ENCODE measurements at regions not wholly inside any gene's neighbourhood (a gene's known extent, or its start where the extent isn't known, plus 50 kb on each side); places are given as distances from the start of the nearest gene placed in this dataset.

DNA sequence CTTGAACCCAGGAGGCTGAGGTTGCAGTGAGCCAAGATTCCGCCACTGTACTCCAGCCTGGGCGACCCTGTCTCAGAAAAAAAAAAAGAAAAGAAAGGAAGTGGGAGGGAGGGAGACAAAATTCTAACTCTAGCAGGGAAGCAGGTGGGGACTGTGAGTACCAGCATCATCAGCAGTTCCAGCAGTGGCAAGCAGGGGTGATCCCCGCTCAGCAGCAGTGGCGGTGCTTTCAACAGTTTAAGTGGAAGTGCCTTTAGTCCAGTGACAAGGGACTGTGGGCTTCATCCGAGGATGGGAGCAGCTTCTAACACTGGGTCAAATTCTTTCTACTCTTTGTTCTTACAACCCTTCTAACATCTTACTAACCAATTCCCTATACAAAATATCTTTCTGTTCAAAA lies 858.1 kb upstream of the ADAMTS5 start:
- no peaks in the 10 kb centered on the region for H3K9me3 ChIP-seq
- no peaks in the 10 kb centered on the region for H3K27me3 ChIP-seq
- intact Hi-C loops (cut with DNase I): no loop called here
- 67 to 77% methylated on average over 5 of the region's 5 CpGs for WGBS, 2 donors
- no peaks in the 10 kb centered on the region for H3K4me1 ChIP-seq
- H3K36me3 ChIP-seq (replicated peaks in 1 of 2; ENCODE audit: insufficient read depth in 1 of 2, low read depth in 2 of 2): no peaks in the 10 kb centered on the region
- H3K27ac ChIP-seq: no peak overlapping the region
- no peak for DNase-seq
- ATAC-seq: no peak
- TF ChIP-seq POLR2A (IDR thresholded peaks at IDR 0.05) (no peak), CTCF (IDR thresholded peaks at IDR 0.05) (no peak)
- H3K4me3 ChIP-seq: no peak overlapping the region

DNA sequence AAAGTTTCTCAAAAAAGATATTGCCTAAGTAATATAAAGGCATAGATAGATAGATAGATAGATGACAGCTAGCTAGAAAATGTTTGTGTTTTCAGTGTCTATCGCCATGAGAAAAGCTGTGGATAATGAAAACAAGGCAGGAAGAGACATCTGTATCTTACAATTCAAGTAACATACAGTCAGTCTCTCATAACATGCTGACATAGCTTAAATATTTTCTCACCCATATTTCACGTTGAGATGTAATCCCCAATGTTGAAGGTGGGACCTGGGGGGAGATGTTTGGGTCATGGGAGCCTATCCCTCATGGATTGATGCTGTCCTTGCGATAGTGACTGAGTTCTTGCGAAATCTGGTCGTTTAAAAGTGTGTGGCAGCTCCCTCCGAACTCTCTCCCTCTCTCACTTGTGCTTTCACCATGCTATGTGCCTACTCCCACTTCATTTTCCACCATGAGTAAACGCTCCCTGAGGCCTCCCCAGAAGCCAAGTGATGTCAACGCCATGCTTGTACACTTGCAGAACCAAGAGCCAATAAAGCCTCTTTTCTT lies 856.8 kb upstream of the ADAMTS5 start:
- intact Hi-C loops (cut with DNase I): no loop called here
- no peak for ATAC-seq
- H3K4me3 ChIP-seq: no peak overlapping the region
- no peaks in the 10 kb centered on the region for H3K4me1 ChIP-seq
- H3K27me3 ChIP-seq: no peaks in the 10 kb centered on the region
- WGBS, 2 donors: 69 to 70% methylated on average over 8 of the region's 8 CpGs
- no peaks in the 10 kb centered on the region for H3K9me3 ChIP-seq
- DNase-seq: no peak
- TF ChIP-seq POLR2A (IDR thresholded peaks at IDR 0.05) (no peak), CTCF (IDR thresholded peaks at IDR 0.05) (no peak)
- no peaks in the 10 kb centered on the region for H3K36me3 ChIP-seq (replicated peaks in 1 of 2; ENCODE audit: insufficient read depth in 1 of 2, low read depth in 2 of 2)
- no peak overlapping the region for H3K27ac ChIP-seq

DNA sequence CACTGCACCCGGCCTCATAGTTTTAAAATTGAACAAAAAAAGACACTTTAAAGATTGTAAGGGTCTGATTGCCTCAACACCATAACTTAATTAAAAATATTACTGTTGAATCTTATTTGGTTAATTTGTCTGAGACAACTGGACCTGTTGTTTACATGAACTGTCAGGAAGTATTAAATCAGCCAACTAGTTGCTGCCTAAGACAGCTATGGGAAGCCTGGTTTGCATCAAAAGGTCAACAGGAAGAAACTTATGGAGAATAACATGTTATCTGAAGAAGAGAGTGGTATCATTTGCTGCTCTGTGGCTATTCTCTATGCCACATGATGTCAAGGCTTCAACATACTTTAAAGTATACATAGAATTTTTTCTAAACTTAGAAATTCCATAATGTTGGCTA lies 853.5 kb upstream of the ADAMTS5 start:
- 71 to 86% methylated on average over 1 of the region's 1 CpG for WGBS, 2 donors

GRCh38 chr21:27819299-27819698 lies 852.4 kb upstream of the ADAMTS5 start:
- no peak for ATAC-seq
- H3K4me3 ChIP-seq: no peak overlapping the region
- TF ChIP-seq CTCF (IDR thresholded peaks at IDR 0.05) (no peak), POLR2A (IDR thresholded peaks at IDR 0.05) (no peak)
- H3K27ac ChIP-seq: no peak overlapping the region
- intact Hi-C loops (cut with DNase I): no loop called here
- no peak for DNase-seq
- WGBS, 2 donors: 20 to 25% methylated on average over 3 of the region's 3 CpGs
- no peaks in the 10 kb centered on the region for H3K4me1 ChIP-seq
- H3K27me3 ChIP-seq: no peaks in the 10 kb centered on the region
- no peaks in the 10 kb centered on the region for H3K9me3 ChIP-seq
- no peaks in the 10 kb centered on the region for H3K36me3 ChIP-seq (replicated peaks in 1 of 2; ENCODE audit: insufficient read depth in 1 of 2, low read depth in 2 of 2)

More for the DNA sequence above, 853.5 kb upstream of the ADAMTS5 start:
- no peaks in the 10 kb centered on the region for H3K36me3 ChIP-seq (replicated peaks in 1 of 2; ENCODE audit: insufficient read depth in 1 of 2, low read depth in 2 of 2)
- ATAC-seq (no peak), DNase-seq (no peak)
- TF ChIP-seq POLR2A (IDR thresholded peaks at IDR 0.05): no peak
- no peak for TF ChIP-seq CTCF (IDR thresholded peaks at IDR 0.05)
- H3K27me3 ChIP-seq: no peaks in the 10 kb centered on the region
- intact Hi-C loops (cut with DNase I): no loop called here
- H3K4me1 ChIP-seq: no peaks in the 10 kb centered on the region
- no peak overlapping the region for H3K27ac ChIP-seq
- no peak overlapping the region for H3K4me3 ChIP-seq
- H3K9me3 ChIP-seq: no peaks in the 10 kb centered on the region

DNA sequence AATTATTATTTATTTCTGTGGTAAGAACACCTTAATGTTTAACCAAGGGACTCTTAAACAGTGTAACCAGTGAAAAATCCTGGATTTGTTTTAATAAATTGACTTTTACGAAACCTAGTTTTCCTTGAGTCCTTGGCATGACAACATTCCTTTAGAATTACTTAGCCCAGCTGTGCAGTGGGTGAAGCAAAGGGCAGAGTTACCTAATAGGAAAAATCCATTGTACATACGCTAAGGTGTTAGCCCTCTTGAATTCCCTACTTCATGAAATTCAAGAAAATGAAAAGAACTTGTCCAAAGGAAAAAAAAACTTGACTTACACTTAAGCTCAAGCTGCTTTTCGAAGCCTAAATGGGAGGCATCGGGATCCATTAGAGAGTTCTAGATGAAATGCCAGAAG lies 852.0 kb upstream of the ADAMTS5 start:
- intact Hi-C loops (cut with DNase I): no loop called here
- Histone ChIP-seq H3K27ac (no peak overlapping the region), H3K36me3 (replicated peaks in 1 of 2; ENCODE audit: insufficient read depth in 1 of 2, low read depth in 2 of 2) (no peaks in the 10 kb centered on the region), H3K4me3 (no peak overlapping the region), H3K9me3 (no peaks in the 10 kb centered on the region), H3K27me3 (no peaks in the 10 kb centered on the region), H3K4me1 (no peaks in the 10 kb centered on the region)
- TF ChIP-seq POLR2A (IDR thresholded peaks at IDR 0.05) (no peak), CTCF (IDR thresholded peaks at IDR 0.05) (no peak)
- DNase-seq: no peak
- no peak for ATAC-seq
- WGBS, 2 donors: 75 to 81% methylated on average over 4 of the region's 4 CpGs
